ENCODE measurements at regions not wholly inside any gene's neighbourhood (a gene's known extent, or its start where the extent isn't known, plus 50 kb on each side); places are given as distances from the start of the nearest gene placed in this dataset.

- no peak for DNase-seq (ENCODE audit: low read depth, low spot score)
- H3K27ac ChIP-seq, result peak overlapping the region; percentile 64
These were observed 243.1 kb downstream of the AUH start for GRCh38 chr9:91118704-91119025.

GRCh38 chr9:91119142-91119541 is 242.6 kb downstream of the AUH start:
- peak overlapping the region; percentile 64 for H3K27ac ChIP-seq

GRCh38 chr9:91119679-91120078 is 242.0 kb downstream of the AUH start:
- DNase-seq (ENCODE audit: low read depth, low spot score), result no peak

More at GRCh38 chr9:91119142-91119541, 242.6 kb downstream of the AUH start:
- peak; percentile 49 for DNase-seq (ENCODE audit: low read depth, low spot score)

GRCh38 chr9:91120200-91120599 is 241.5 kb downstream of the AUH start:
- peak overlapping the region; percentile 64 for H3K27ac ChIP-seq

More at GRCh38 chr9:91119679-91120078, 242.0 kb downstream of the AUH start:
- peak overlapping the region; percentile 64 for H3K27ac ChIP-seq

GRCh38 chr9:91122755-91123154 is 239.0 kb downstream of the AUH start:
- no peak for DNase-seq (ENCODE audit: low read depth, low spot score)
- H3K27ac ChIP-seq, result no peak overlapping the region

More at GRCh38 chr9:91120200-91120599, 241.5 kb downstream of the AUH start:
- no peak for DNase-seq (ENCODE audit: low read depth, low spot score)

GRCh38 chr9:91126761-91127445 is 234.8 kb downstream of the AUH start:
- DNase-seq (ENCODE audit: low read depth, low spot score), result no peak
- H3K27ac ChIP-seq, result no peak overlapping the region

GRCh38 chr9:91127653-91128052 is 234.1 kb downstream of the AUH start:
- no peak overlapping the region for H3K27ac ChIP-seq
- no peak for DNase-seq (ENCODE audit: low read depth, low spot score)

GRCh38 chr9:91130796-91131318 is 230.9 kb downstream of the AUH start:
- H3K27ac ChIP-seq, result peak overlapping the region; percentile 85
- no peak for DNase-seq (ENCODE audit: low read depth, low spot score)

GRCh38 chr9:91131433-91131839 is 230.3 kb downstream of the AUH start:
- peak overlapping the region; percentile 85 for H3K27ac ChIP-seq
- DNase-seq (ENCODE audit: low read depth, low spot score), result peak; percentile 85

GRCh38 chr9:91132576-91133073 is 229.1 kb downstream of the AUH start:
- DNase-seq (ENCODE audit: low read depth, low spot score), result no peak
- no peak overlapping the region for H3K27ac ChIP-seq

GRCh38 chr9:91134608-91135007 is 227.1 kb downstream of the AUH start:
- DNase-seq (ENCODE audit: low read depth, low spot score), result no peak
- no peak overlapping the region for H3K27ac ChIP-seq

GRCh38 chr9:91137391-91137790 is 224.3 kb downstream of the AUH start:
- H3K27ac ChIP-seq, result no peak overlapping the region
- no peak for DNase-seq (ENCODE audit: low read depth, low spot score)

- DNase-seq (ENCODE audit: low read depth, low spot score), result peak; percentile 82
- no peak overlapping the region for H3K27ac ChIP-seq
These were observed 223.0 kb downstream of the AUH start for GRCh38 chr9:91138760-91139159.

GRCh38 chr9:91141407-91141965 is 220.2 kb downstream of the AUH start:
- DNase-seq (ENCODE audit: low read depth, low spot score), result no peak
- H3K27ac ChIP-seq, result no peak overlapping the region

- no peak for DNase-seq (ENCODE audit: low read depth, low spot score)
- H3K27ac ChIP-seq, result no peak overlapping the region
These were observed 218.6 kb downstream of the AUH start for GRCh38 chr9:91143162-91143561.

GRCh38 chr9:91143642-91144041 is 218.1 kb downstream of the AUH start:
- H3K27ac ChIP-seq, result no peak overlapping the region
- no peak for DNase-seq (ENCODE audit: low read depth, low spot score)

GRCh38 chr9:91144769-91145168 is 216.9 kb downstream of the AUH start:
- H3K27ac ChIP-seq, result no peak overlapping the region

GRCh38 chr9:91145496-91145895 is 216.2 kb downstream of the AUH start:
- H3K27ac ChIP-seq, result no peak overlapping the region
- DNase-seq (ENCODE audit: low read depth, low spot score), result no peak

More at GRCh38 chr9:91144769-91145168, 216.9 kb downstream of the AUH start:
- DNase-seq (ENCODE audit: low read depth, low spot score), result no peak

GRCh38 chr9:91146391-91147019 is 215.2 kb downstream of the AUH start:
- DNase-seq (ENCODE audit: low read depth, low spot score), result no peak

GRCh38 chr9:91147079-91147708 is 214.5 kb downstream of the AUH start:
- DNase-seq (ENCODE audit: low read depth, low spot score), result no peak
- no peak overlapping the region for H3K27ac ChIP-seq

More at GRCh38 chr9:91146391-91147019, 215.2 kb downstream of the AUH start:
- no peak overlapping the region for H3K27ac ChIP-seq

- no peak overlapping the region for H3K27ac ChIP-seq
- DNase-seq (ENCODE audit: low read depth, low spot score), result no peak
These were observed 213.4 kb downstream of the AUH start for GRCh38 chr9:91148306-91148705.
